Mucosa of descending colon (tissue), 3 donors: ENCODE measurements at regions not wholly inside any gene's neighbourhood (a gene's known extent, or its start where the extent isn't known, plus 50 kb on each side); places are given as distances from the start of the nearest gene placed in this dataset.

ENCODE experiments used
- ATAC-seq: fragments of 200-7000 bp; cut with Tn5 transposase; one replicate; pipeline ENCODE4 v1.9.1; 2020; ENCODE audit warnings: mild to moderate bottlenecking, moderate library complexity
- DNase-seq, 3 donors: peaks; one replicate each; pipeline ENCODE4 v3.0.0-alpha.2; 2020
- H3K36me3 ChIP-seq: fragments of 200-600 bp; one replicate; pipeline ENCODE4 v1.8.0; 2021; ENCODE audit warnings: low read depth, mild to moderate bottlenecking
- H3K4me1 ChIP-seq: fragments of 200-600 bp; one replicate; pipeline ENCODE4 v1.8.0; 2021; ENCODE audit warnings: low read depth, mild to moderate bottlenecking
- H3K4me3 ChIP-seq: fragments of 200-600 bp; one replicate; pipeline ENCODE4 v1.8.0; 2021; ENCODE audit warnings: mild to moderate bottlenecking
- H3K9me3 ChIP-seq: fragments of 200-600 bp; one replicate; pipeline ENCODE4 v1.8.0; 2021; ENCODE audit warnings: mild to moderate bottlenecking
- intact Hi-C, 2 donors: fragments of 100-400 bp; cut with DNase I in 1 of 2; cut with micrococcal nuclease in 1 of 2; formaldehyde crosslinking; loops; one replicate each; pipeline versions ENCODE4 v1.11.0 to v1.11.1; 2022; cut with DNase I, micrococcal nuclease
- TF ChIP-seq, protein P1 (sequence below): fragments of 200-600 bp; IDR thresholded peaks from one replicate; pipeline ENCODE4 v1.8.0; 2022; ENCODE audit warnings: antibody characterized with exemption, mild to moderate bottlenecking
- donor health status: DM: no; HTN: no; CAD: no; lungs with moderate emphysema.
- donor health status: DM: no; HTN: no; CAD: no.
- donor health status: DM: no; HTN: yes; CAD: no.

DNA sequence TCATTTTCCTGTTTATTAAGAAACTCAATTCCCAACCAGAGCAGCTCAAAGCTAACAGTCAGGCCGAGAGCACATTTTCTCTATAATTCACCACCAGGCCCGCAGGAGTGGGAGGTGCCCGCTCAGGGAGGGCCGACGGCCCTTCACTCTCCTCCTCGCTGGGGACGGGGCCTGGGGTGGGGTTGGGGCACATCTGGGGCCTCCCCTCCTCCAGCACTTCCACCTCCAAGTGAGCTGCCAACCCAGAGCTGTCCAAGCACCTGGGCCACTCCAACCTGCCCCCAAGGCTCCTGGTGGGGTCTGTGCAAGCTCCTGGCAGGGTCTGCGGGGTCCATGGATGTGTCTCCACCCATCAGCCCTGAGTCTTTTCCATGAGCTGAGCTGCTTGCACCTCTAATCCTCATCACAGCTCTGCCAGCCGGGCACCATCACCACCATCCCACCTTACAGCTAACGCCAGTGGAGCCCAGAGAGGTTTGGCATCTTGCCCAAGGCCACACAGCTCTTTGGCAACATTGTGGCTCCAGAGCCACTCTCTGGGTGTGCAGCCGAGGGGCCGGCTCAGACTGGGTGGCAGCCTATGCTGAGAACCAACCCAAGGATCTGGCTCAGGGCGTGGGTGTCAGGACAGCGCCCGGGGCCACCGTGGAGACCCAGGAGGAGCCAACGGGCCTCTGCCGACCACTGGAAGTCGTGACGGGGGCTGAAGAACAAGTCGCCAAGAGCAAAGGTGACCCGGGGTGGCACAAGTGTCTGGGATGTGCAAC is 193.5 kb downstream of the BRD1 start:
- intact Hi-C loops: no loop called here
- TF ChIP-seq, protein P1, sequence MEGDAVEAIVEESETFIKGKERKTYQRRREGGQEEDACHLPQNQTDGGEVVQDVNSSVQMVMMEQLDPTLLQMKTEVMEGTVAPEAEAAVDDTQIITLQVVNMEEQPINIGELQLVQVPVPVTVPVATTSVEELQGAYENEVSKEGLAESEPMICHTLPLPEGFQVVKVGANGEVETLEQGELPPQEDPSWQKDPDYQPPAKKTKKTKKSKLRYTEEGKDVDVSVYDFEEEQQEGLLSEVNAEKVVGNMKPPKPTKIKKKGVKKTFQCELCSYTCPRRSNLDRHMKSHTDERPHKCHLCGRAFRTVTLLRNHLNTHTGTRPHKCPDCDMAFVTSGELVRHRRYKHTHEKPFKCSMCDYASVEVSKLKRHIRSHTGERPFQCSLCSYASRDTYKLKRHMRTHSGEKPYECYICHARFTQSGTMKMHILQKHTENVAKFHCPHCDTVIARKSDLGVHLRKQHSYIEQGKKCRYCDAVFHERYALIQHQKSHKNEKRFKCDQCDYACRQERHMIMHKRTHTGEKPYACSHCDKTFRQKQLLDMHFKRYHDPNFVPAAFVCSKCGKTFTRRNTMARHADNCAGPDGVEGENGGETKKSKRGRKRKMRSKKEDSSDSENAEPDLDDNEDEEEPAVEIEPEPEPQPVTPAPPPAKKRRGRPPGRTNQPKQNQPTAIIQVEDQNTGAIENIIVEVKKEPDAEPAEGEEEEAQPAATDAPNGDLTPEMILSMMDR: no peak
- ATAC-seq: no peak

DNA sequence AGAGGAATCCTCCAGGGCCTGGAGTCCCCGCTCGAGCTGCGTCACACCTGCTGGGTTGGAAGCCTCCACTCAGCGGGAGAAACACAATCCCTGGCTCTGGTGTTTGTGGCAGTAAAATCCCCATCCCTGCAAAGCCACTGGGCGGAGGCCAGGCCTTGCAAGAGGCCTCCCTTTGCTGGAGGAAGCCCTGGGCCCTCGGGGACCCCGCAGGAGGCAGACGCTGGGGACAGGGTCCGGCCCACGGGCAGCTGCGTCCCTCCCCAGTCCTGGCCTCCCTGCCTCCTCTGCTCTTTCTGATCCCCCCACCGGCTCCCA is 194.7 kb downstream of the BRD1 start:
- Histone ChIP-seq H3K4me3 (no peak overlapping the region), H3K4me1 (peaks cover 3% of the 10 kb centered on the region), H3K9me3 (no peaks in the 10 kb centered on the region), H3K36me3 (no peaks in the 10 kb centered on the region)
- TF ChIP-seq, protein P1: no peak
- intact Hi-C loops: no loop called here
- ATAC-seq: no peak
- peak in 1 of 3 donors; percentile 29 for DNase-seq

More for the DNA sequence above, 193.5 kb downstream of the BRD1 start:
- no peaks in the 10 kb centered on the region for H3K36me3 ChIP-seq
- H3K4me3 ChIP-seq: no peak overlapping the region
- no peaks in the 10 kb centered on the region for H3K9me3 ChIP-seq
- H3K4me1 ChIP-seq: peaks cover 3% of the 10 kb centered on the region
- peak in 1 of 3 donors; percentile 45 for DNase-seq

DNA sequence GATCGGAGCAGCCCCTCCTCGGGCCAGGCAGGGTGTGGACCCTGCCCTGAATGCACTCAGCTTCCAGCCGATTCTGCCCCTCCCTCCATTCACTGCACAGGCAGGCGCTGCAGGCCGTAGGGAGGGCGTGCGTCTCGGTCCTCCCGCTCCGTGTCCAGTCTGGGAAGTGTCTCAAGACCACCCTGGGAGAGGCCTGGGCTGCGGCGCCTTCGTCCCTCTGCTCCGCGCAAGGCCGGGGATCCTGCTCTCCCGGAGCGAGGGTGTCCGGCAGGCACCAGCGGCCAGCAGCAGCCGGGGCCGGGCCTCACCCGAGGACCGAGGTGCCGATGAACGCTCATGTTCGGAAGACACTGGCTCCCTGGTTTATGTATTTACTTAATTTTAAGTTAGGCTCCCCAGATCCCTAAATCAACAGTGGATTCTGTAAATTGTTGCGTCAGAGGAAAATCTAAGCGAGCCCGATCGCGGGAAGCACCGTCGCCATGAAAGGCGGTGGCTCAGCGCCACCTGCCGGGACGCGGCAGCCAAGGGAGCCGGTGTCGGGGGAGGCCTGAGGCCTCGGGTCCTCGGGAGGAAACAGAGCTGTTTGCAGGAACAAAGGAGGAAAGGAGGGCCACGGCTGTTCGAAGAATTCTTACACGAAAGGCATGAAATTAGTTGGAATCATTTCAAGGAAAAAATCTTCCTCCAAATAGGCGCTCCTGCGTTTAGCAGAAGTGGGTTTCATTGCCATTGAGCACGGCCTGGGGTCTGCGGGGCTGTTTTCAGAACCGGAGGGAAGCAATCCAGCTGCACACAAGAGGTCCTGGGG is 195.3 kb downstream of the BRD1 start:
- peak; percentile 42 to 61 (median 51) for DNase-seq
- ATAC-seq: peak; percentile 71

DNA sequence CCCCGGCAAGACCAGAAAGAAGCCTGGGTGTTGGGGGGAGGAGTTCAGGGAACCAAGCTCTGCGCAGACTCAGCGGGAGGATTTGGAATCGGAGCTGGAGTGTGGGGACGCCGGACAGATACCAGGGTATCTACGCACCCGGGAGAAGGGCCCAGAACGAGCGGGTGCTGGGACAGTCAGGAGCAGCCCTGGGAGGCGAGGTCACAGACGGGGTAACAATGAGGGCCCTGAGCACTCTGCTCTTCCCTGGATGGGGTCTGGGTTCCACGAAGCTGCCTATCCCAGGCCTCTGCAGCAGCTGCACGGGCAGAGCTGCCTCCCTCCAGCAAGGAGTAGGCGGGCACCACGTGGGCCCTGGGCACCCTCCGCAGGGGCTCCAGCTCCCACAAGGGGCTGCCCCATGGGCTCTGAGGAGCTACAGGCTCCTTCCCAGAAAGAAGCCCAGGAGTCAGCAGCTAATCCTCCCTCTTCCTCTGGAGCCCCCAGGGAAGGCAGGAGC is 197.2 kb downstream of the BRD1 start:
- Histone ChIP-seq H3K36me3 (no peaks in the 10 kb centered on the region), H3K4me1 (peaks cover 3% of the 10 kb centered on the region), H3K9me3 (no peaks in the 10 kb centered on the region), H3K4me3 (no peak overlapping the region)
- TF ChIP-seq, protein P1: no peak
- intact Hi-C loops: no loop called here
- ATAC-seq (no peak), DNase-seq (peak in 1 of 3 donors; percentile 25)

More for the DNA sequence above, 195.3 kb downstream of the BRD1 start:
- intact Hi-C loops: no loop called here
- no peak overlapping the region for H3K4me3 ChIP-seq
- peaks cover 3% of the 10 kb centered on the region for H3K4me1 ChIP-seq
- H3K9me3 ChIP-seq: no peaks in the 10 kb centered on the region
- TF ChIP-seq, protein P1: peak; percentile 50
- H3K36me3 ChIP-seq: no peaks in the 10 kb centered on the region

DNA sequence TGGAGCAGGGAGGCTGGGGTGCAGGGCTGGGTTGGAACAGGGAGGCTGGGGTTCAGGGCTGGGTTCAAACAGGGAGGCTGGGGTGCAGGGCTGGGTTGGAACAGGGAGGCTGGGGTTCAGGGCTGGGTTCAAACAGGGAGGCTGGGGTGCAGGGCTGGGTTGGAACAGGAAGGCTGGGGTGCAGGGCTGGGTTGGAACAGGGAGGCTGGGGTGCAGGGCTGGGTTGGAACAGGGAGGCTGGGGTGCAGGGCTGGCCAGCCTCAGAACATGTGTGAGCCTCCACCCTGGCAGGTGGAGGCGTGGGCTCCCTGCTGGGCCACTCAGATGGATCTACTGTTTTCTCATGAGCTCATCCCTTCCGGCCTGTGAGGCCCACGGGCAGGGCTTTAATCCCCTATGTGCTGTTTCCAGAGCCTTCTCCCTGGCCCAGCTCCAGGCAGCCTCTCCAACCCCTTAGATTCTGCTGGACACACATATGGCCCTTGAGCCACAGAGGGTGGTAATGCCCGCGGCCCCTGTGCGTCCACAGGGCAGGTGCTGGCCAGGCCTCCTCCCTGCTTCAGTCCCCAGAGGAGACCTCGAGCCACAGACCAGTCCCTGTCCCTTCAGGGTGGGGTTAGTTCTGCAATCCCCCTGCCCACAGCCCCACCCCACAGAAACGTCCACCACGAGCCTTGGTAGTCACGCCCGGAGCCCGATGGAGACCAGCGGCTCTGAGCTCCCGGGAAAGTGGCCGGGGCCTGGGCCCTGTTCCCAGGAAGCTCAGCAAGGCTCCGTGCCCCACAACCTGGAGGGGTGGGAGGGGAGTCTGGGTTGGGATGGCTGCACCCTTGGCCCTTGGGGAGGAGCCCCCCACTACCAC is 197.9 kb downstream of the BRD1 start:
- Histone ChIP-seq H3K9me3 (no peaks in the 10 kb centered on the region), H3K4me3 (no peak overlapping the region), H3K36me3 (no peaks in the 10 kb centered on the region), H3K4me1 (peaks cover 3% of the 10 kb centered on the region)
- intact Hi-C loops: no loop called here
- ATAC-seq (no peak), DNase-seq (peak in 1 of 3 donors; percentile 33)
- TF ChIP-seq, protein P1: no peak
